T-helper 2 cell treated with Interferon-gamma antibody and Interleukin-4, amounts not matched to agents 100 ng/mL and 5 ng/mL, for 36 hours (primary cell): ENCODE measurements at regions not wholly inside any gene's neighbourhood (a gene's known extent, or its start where the extent isn't known, plus 50 kb on each side); places are given as distances from the start of the nearest gene placed in this dataset.

Experiments used
- intact Hi-C: fragments of 100-400 bp; cut with micrococcal nuclease; formaldehyde crosslinking; loops from one replicate; pipeline ENCODE4 v1.15.1; 2023

DNA sequence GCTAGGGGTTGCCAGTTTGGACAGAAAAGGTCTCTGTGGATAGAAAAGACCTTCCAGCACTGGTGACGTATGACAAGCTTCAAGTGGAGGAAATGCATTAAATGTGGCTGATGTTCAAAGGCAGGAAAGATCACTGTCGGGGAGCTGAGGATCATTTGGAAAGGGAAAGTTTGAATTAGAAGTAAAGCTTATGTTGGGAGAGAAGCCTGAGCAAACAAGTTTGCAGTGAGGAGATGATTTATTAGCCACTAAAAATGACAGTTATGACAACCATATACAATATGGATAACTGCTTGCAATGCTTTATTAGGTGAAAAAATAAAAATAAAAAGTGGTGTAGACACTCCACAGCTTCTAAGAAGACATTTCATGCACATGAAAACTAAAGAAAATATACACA lies 135.3 kb upstream of the HS3ST1 start:
- intact Hi-C loops: no loop called here

DNA sequence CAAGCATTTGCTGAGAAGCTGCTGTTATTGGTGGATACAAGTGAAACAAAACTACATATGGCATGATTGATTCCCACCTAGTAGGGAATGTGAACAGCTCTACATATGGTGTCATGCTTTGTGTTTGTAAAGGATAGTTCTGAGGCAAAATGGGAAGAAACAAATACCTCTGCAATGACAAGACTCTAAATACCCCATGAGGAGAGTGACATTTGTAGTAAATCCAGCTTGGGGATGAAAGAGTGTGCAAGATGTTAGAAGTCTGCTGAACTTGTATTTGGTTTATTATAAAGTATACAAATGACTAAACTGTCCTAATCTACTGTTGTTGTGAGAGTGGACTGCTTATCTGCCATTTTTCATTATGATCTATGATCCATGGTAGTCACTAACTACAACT lies 120.8 kb upstream of the HS3ST1 start:
- intact Hi-C loops: no loop called here

DNA sequence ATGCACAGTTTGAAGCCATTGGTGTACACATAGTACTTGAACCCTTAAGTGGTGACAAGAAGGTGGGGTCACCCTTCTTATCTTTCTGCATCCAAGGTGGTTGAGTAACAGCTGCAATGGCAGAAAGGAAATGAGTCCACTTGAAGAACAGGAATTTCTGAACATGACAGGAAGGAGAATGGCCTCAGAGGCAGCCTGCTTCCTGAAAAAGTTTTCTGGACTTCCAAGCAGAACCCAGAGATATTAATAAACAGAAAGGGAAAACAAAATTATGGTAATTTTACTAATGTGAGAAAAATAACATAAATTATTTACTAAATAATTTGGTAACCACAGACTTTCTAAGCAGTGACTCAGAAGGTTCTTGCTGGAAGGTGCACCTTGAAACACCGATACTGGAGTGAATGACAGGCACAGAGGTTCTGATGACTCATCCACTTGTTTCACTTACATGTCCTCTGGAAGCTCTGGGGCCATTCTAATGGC lies 119.9 kb upstream of the HS3ST1 start:
- intact Hi-C loops: no loop called here

DNA sequence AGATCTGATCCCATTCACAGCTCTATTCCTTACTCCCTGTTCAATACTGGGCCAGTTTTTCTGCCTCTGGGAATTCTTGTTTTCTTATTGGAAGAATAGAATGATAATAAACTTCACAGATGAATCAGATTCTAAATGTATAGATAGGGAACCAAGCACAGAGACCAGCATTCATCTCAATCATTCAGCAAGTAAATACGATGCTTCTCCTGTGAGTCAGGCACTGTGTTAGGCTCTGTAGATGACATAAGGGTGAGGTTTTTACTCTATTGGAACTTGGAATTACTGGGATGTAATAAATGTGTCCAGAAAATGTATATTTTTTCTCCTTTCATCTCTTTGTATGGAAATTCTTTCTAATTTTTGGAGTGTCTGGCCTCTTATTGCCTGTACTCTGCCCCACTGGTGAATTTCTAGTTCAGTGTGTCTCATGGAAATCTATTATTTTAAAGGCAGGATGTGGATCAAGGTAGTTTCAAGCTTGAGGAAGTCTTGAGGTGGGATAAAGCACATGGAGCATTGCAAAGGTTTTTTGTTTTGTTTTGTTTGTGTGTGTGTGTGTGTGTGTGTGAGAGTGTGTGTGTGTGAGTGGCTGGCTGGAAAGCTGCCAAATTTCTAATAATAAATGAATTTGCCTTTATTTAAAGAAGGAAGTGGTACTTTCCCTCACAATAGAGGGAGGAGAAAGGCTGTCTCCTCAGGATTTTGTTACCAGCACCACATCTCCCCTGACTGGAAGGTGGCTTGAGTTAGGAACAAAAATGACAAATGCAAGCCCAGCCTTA lies 117.9 kb upstream of the HS3ST1 start:
- intact Hi-C loops: no loop called here

DNA sequence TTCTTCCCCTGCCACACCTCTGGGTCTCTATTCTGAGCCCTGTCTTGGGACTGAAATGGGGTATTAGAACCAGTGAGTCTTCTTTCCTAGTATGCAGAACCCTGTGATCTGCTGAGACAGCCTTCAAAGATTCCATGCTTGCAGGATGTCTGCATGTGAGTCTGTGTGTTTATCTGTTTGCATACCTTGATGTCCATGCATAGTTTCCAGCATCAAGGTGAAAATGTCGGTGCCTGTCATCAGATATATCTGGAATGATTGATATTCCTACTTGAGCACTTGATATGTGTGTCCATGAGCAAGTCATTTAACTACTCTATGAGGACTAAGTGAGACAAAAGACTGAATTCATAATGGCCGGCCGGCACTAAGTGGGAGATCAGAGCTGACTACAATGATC lies 117.0 kb upstream of the HS3ST1 start:
- intact Hi-C loops: no loop called here

DNA sequence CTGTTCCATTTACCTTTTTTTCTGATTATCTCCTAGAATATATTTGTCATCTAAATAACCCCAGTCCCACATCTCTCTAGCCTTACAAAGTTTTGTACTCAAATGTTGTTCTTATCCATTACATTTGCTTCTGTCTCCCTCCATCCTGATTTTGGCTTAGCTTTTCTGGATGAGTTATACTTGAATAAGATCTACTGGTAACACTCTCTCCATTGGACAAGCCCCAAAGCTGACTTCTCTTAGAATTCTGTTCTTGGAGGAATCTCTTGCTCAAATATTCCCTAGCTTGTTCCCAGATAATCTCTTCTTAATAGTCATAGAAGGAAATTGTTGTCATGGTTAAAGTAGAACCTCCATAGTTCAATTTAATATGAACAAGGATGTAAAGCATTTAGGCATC lies 115.5 kb upstream of the HS3ST1 start:
- intact Hi-C loops: no loop called here

DNA sequence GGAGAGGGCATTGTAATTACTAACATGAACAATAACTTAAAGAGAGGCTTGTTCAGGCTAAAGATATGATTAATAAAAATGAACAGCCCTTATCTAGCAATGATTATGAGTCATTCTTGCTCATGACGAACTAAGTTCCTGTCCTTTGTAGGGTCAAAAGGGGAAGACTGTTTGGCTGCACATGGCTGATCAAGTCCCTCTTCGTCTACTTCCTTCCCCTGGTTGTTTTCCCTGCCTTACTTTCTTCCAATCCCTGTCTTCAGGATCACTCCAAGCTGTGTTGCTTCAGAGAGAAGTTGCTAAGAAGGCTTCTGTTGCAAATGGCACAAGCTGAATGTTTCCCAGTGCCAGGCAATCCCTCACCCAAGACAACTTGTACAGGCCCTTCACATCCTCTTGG lies 115.0 kb upstream of the HS3ST1 start:
- intact Hi-C loops: no loop called here

DNA sequence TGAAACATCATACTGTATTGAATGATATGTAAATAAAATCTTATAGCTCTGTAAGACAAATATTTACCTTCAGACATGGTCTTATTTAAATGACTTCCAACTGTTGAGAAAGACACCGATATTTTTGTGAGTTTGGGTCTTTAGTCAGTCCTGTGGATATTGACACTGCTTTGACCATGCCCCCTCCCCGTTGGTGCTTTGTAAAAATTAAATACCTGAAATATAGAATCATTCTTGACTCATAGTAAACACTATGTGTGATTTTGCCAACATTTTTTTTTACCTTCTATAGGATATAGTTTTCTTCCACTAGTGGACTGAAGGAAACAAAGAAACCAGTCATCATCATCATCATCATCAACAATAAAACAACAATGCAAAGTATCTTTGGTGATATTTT lies 114.3 kb upstream of the HS3ST1 start:
- intact Hi-C loops: no loop called here

DNA sequence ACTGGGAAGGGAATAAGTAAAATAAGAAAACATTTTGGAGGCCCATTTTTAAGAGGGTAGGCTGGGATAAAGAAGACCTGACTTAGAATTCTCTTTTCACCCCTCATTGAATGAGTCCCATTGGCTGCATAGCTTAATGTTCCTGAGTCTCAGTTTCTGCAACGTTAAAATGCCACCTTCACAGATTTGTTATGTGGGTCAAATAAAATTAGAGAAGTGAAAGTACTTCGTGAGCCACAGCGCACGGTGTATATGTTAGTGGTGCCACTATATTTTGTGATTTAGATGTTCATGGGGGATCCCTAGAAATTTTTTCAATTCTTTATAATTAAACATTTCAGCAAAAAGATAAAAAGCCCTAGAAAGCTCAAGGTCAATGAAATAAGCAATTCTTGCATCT lies 109.2 kb upstream of the HS3ST1 start:
- intact Hi-C loops: no loop called here

DNA sequence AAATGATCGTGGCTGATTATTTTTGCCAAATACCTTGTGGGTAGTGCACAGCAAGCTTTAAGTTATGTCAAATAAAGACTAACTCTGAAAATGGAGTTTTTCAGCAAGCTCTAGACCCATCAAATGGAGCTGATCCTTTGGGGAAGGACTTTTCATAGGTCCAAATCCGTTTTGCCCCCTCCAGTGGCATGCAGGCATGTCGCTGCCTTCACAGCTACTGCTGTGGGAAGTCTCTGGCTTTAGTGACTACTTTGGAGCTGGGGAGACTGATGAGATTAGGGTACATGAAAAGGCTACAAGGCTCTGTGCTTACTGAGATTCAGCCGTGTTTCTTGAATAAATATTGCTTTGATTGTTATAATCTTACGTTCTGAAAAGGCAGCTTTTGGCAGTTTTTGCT lies 106.6 kb upstream of the HS3ST1 start:
- intact Hi-C loops: no loop called here

DNA sequence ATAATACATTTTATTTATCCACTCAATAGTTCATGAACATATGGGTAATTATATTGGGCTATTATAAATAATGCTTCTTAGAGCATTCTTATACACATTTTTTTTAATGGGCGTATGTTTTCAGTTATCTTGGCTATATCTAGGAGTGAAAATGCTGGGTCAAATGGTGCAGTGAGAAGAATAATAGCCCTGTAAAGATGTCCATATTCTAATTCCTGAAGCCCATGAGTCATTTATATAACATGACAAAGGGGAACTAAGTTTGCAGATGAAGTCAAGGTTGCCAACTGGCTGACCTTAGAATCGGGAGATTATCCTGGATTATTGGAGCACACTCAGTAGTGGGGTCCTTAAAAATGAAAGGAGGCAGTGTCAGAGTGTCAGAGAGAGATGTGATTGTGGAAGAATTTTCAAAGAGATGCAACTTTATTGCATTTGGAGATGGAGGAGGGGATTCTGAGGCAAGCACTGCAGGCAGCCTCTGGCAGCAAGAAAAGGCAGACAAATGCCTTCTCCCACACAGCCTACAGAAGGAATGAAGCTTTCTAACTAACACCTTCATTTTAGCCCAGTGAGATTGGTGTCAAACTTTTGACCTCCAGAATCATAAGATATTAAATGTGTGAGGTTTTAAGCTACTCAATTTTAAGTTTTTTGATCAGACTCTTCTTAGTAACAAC lies 106.1 kb upstream of the HS3ST1 start:
- intact Hi-C loops: no loop called here

DNA sequence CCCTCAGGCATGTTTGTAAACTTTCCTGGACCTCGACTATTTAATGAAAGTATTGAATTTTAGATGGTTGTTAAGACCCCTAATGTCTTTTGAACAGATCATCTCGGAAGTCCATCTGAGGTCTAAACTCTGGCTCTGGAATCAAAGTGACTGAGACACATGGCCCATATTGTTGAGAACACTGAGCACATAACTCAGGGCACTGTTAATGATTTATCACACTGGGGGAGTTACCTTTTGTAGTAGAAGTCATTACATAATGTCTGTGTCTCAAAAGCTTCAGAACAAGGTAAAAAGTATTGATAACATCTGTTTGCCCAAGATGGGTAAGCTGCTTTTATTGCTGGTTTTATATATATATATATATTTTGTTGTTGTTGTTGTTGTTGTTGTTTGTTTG lies 103.4 kb upstream of the HS3ST1 start:
- intact Hi-C loops: no loop called here

DNA sequence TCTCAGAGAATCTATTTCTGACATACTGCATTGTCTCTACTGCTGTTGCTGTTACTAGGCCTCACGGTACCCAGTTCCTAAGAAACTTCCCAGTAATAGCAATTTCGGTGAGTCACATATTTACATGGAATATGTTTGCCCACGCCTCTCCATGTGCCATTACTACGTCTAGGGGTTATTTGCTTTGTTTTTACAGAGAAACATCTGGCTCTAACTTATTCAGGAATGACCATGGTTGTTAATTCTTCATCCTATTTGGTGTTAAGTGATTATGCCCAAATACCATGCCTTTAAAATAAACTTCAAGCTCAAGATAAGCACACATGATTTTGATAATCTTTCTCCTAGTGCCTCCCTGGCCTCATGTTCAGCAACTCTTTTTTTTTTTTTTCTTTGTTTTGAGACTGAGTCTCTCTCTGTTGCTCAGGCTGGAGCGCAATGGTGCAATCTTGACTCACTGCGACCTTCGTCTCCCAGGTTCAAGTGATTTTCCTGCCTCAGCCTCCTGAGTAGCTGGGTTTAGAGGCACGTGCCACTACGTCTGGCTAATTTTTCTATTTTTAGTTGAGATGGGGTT lies 101.0 kb upstream of the HS3ST1 start:
- intact Hi-C loops: no loop called here

DNA sequence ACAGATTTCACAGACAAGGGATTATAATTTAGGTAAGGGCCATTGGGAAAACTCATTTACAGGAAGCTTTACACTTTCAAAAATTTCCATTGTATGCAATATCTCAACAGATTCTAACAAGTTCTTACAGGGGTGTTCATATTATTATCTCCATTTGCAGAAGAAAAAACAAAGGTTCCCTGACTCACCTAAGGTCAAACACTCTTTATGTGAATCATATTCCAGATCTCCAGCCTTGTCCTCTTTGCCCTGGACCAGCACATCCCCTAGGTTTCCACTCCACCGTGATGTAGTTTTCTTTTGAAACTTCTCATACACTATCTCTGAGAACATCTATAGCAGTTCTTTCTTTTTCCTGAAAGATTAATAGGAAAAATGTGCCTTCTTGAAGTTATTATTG lies 96.4 kb upstream of the HS3ST1 start:
- intact Hi-C loops: no loop called here

DNA sequence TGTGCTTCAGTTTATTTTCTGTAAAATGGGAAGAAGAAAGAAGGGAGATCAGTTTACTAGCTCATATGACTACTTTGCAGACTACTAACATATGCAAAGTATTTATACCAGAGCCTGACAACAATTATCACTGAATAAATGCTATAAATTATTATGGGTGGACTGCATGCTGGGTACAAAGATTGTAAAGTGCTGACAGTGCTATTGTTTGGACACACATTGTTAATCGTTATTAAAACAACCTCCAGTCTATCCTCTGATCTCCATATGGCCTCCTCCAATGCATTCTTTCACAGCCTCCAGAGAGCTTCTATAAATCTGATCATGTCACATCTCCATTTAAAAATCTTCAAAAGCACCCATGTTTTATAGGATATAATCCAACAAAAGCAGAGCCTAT lies 90.1 kb upstream of the HS3ST1 start:
- intact Hi-C loops: no loop called here

DNA sequence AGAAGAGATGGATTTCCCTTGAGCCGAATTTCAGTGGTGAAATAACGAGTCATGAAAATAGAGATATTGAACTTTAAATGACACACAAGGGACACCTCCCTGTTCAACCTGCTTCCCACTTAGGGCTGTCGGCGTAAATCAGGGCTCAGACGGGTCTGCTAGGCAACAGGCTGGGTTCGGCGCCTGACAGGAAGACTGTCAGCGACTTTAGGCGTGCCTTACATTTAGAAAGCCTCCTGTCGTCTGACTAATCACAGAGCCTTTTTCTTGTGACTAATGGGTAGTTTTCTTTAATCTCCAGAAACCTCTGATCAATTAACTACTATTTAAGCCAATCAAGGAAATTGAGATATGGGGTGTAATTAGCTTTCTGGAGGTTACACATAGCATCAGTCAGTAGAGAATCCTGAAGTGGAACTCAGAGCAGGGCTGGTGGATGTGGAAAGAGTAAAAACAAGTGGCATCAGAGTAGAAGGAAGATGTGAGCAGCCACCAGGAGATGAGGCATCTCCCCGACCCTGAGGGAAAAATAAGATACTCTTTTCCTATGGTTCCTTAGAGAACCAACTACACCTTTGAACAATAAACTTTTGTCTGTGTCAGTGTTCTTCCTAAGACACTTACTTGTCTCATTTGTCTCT lies 86.2 kb upstream of the HS3ST1 start:
- intact Hi-C loops: no loop called here

DNA sequence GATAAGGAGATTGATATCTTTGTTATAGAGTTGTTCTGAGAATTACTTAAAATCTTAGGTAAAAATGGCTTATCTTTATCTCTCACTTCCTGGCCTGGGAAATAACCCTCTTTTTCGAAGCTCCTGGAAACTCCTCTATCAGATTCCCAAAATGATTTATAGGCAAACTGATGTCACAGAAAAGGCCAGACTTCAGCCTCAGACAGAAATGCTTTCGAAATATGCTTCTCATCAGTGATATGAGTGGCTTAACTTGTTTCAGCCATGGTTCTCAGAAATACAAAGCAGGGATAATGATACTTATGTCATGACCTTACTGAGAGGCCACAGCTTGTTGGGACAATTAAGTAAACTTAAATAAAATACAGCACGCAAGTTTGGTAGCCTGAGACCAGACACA lies 85.3 kb upstream of the HS3ST1 start:
- intact Hi-C loops: no loop called here

DNA sequence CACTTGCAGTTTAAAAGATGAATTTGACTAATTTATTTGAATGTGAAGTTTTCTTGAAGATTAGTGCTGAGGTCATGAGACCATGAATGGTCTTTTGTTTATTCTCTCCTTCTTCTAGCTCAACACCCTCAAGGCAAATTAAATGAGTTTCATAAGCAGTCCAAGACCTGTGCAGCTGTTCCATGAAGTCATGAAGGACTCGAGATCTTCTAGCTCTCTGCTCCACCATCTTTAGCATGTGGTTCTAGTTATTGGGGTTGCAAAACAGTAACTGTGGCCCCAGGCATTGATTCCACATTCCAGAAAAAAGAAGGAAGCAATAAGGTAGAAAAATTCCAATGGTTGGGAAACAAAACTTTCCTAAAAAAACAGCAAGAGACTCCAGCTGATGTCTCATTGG lies 84.2 kb upstream of the HS3ST1 start:
- intact Hi-C loops: no loop called here

DNA sequence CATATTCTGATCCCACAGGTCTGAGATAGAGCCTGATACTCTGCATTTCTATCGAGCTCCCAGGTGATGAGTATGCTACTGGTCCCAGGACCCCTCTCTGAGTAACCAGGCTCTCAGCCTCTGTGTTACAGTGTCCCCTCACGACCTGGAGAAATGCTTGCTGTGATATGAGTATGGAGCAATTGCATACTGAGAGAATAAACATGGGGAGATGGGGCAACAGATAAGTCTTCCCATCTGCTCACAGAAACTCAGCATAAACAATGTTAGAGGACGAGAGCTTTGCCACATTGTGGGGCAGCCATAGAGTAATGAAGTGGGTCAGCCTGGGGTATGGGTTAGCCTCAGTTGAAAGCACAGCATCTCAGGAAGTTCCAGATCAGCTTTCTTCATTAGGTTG lies 82.6 kb upstream of the HS3ST1 start:
- intact Hi-C loops: no loop called here

DNA sequence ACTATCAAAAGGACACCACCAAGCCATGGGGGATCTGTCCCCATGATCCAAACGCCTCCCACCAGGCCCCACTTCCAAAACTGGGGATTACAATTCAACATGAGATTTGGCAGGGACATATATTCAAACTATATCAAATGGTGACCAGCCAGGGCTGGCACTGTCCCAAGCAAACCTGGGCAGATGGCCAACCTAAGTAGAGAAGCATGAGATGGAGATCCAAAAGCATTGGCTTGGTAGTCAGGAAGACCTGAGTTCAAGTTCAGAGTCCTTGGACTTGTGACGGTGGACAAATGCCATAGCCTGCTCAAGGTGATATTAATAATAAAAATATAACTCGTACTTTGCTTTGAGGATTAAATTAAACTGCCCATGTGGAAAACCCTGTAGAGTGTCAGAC lies 79.2 kb upstream of the HS3ST1 start:
- intact Hi-C loops: no loop called here

DNA sequence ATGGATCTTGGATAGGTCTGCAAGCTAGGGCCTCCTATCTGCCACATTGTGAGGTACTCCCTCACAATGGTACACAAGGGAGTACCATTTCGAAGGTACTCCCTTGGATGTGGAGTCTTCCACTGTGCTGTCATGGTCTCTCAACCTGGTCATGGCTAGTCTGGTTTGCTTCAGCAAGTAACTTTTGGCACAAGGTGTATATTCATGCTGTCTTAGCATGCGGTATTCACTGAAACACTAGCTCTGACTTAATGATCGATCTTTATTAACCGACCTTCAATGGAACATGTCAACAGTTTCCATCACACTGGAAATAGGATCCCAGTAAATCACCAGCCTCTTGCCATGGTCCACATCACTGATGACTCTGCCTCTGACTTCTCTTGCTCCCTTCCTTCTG lies 77.5 kb upstream of the HS3ST1 start:
- intact Hi-C loops: no loop called here
